ENCODE measurements at regions not wholly inside any gene's neighbourhood (a gene's known extent, or its start where the extent isn't known, plus 50 kb on each side); places are given as distances from the start of the nearest gene placed in this dataset.

DNA sequence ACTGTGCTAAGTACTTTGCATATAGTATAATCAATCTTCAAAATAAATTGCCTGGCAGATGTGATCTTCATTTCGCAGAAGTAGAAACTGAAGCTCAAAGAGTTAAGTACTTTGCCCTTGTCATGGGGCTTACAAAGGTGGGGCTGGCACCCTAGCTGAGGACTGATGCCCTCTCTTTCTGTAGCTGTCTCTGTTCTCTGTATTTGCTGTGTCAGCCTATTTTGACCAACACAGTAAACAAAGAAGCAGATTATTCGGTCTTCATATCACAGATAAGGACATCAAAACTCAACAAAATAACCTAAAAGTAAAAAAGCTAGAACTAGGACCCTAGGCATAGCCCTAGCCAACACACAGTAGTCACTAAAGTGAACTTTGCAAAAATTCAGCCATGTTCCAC lies 570.5 kb upstream of the TENM3 start:
- H2BK15ac ChIP-seq (ENCODE audit: low read depth, low read length): no peak overlapping the region
- CTCF ChIA-PET: interaction anchor here (0.7 to 0.8 kb wide), 2 partner anchors 8 to 12 kb away, joined by 3 read pairs; no protein-coding TSS in a partner anchor
- no peak overlapping the region for H3K18ac ChIP-seq (ENCODE audit: low read depth, low read length)
- H3K4me3 ChIP-seq (ENCODE audit: insufficient read depth, low read depth, low read length): no peak overlapping the region
- no peak overlapping the region for H3K56ac ChIP-seq (ENCODE audit: extremely low read depth, insufficient read depth, low read length)
- dilution Hi-C loops (cut with HindIII; ENCODE audit: low sequenced_read_pairs, unreplicated experiment) (no loop called here), intact Hi-C loops (cut with micrococcal nuclease) (no loop called here), in situ Hi-C loops (cut with MboI; ENCODE audit: low sequenced_read_pairs) (no loop called here)
- H3K27me3 ChIP-seq (ENCODE audit: control insufficient read depth, insufficient read depth, low read length): no peaks in the 10 kb centered on the region
- no peaks in the 10 kb centered on the region for H3K9me1 ChIP-seq (ENCODE audit: insufficient read depth, low read length)
- TF ChIP-seq MAFK (IDR thresholded peaks at IDR 0.05; ENCODE audit: low read depth, low read length) (peak; percentile 92), BHLHE40 (IDR thresholded peaks at IDR 0.05; ENCODE audit: low read depth, low read length) (no peak)
- ATAC-seq (ENCODE audit: low read depth) (no peak), DNase-seq (no peak)
- no peak overlapping the region for H3K4ac ChIP-seq (ENCODE audit: low read depth, low read length)
- H3K23ac ChIP-seq (ENCODE audit: low read depth, low read length): no peak overlapping the region
- no peak overlapping the region for H2AFZ ChIP-seq (replicated peaks; ENCODE audit: low read length, poor library complexity)
- no peak overlapping the region for H2BK120ac ChIP-seq (ENCODE audit: low read depth, low read length)
- no peak overlapping the region for H3K4me2 ChIP-seq (ENCODE audit: low read depth, low read length)
- H4K5ac ChIP-seq (ENCODE audit: low read depth, low read length): no peak overlapping the region
- no peaks in the 10 kb centered on the region for H3K9me3 ChIP-seq (ENCODE audit: control insufficient read depth, insufficient read depth, low read length)
- H3K4me1 ChIP-seq (ENCODE audit: control insufficient read depth, insufficient read depth, low read length): peaks cover 5% of the 10 kb centered on the region; the same call in 1 of the 2 replicates
- no peak overlapping the region for H3K27ac ChIP-seq (ENCODE audit: insufficient read depth, low read length)
- H4K8ac ChIP-seq (ENCODE audit: low read depth in 2 of 2, low read length in 2 of 2): no peak overlapping the region
- H2BK5ac ChIP-seq (ENCODE audit: low read depth, low read length, poor library complexity, severe bottlenecking): no peak overlapping the region
- H4K20me1 ChIP-seq (ENCODE audit: insufficient read depth, low read length): no peaks in the 10 kb centered on the region
- H2BK20ac ChIP-seq (ENCODE audit: low read depth, low read length): no peak overlapping the region
- no peak overlapping the region for H3K9ac ChIP-seq (ENCODE audit: low read depth, low read length)
- H4K91ac ChIP-seq (ENCODE audit: insufficient read depth, low read depth, low read length): no peak overlapping the region
- no peak overlapping the region for H2AK9ac ChIP-seq (replicated peaks; ENCODE audit: low read depth, low read length, poor library complexity)
- no peaks in the 10 kb centered on the region for H3K36me3 ChIP-seq (ENCODE audit: control insufficient read depth, insufficient read depth, low read length)
- H3K79me1 ChIP-seq (ENCODE audit: low read depth in 1 of 2, low read length in 2 of 2): no peaks in the 10 kb centered on the region
- POLR2A ChIA-PET (ENCODE audit: unreplicated experiment): no interaction called here
- H3K14ac ChIP-seq (replicated peaks; ENCODE audit: low read depth, low read length): no peak overlapping the region
- WGBS, 2 experiments (ENCODE audit: extremely low coverage in 2 of 2, insufficient read length in 1 of 2): no CpG with 5 or more reads among the region's 2 CpGs
- H2AK5ac ChIP-seq (ENCODE audit: low read depth, low read length): no peak overlapping the region
- BruUV-seq (replicated peaks): no TSS peak

All from IMR-90 (cell line).